Parathyroid adenoma (tissue), 2 donors: ENCODE measurements at regions not wholly inside any gene's neighbourhood (a gene's known extent, or its start where the extent isn't known, plus 50 kb on each side); places are given as distances from the start of the nearest gene placed in this dataset.
"Not testable (repeated sequence)": the region's sequence is repeated elsewhere in the genome, so short reads cannot be mapped to it uniquely, and the experiment has no call there.

Experiments
- H2AFZ ChIP-seq: fragments of 300-600 bp; sonication (generic); one replicate; pipeline ENCODE4 v1.7.0; 2017; ENCODE audit warnings: antibody characterized with exemption, mild to moderate bottlenecking
- H3K27ac ChIP-seq: fragments of 300-600 bp; sonication (generic); one replicate; pipeline ENCODE4 v1.7.0; 2017
- H3K27me3 ChIP-seq: fragments of 300-600 bp; sonication (generic); one replicate; pipeline ENCODE4 v1.7.0; 2017; ENCODE audit warnings: low read length; ENCODE audit not compliant: control insufficient read depth, insufficient read depth
- H3K36me3 ChIP-seq: fragments of 300-600 bp; sonication (generic); one replicate; pipeline ENCODE4 v1.7.0; 2017; ENCODE audit warnings: low read length; ENCODE audit not compliant: control insufficient read depth, insufficient read depth
- H3K4me1 ChIP-seq: fragments of 300-600 bp; sonication (generic); one replicate; pipeline ENCODE4 v1.7.0; 2017; ENCODE audit warnings: control low read depth
- H3K4me2 ChIP-seq: fragments of 300-600 bp; sonication (generic); one replicate; pipeline ENCODE4 v1.7.0; 2017; ENCODE audit warnings: low read length
- H3K4me3 ChIP-seq: fragments of 300-600 bp; sonication (generic); one replicate; pipeline ENCODE4 v1.7.0; 2017; ENCODE audit warnings: low read depth, low read length
- H3K79me2 ChIP-seq: fragments of 300-600 bp; sonication (generic); one replicate; pipeline ENCODE4 v1.7.0; 2017; ENCODE audit warnings: control low read depth
- H3K9ac ChIP-seq: fragments of 300-600 bp; sonication (generic); one replicate; pipeline ENCODE4 v1.7.0; 2017; ENCODE audit warnings: mild to moderate bottlenecking
- H3K9me3 ChIP-seq: fragments of 300-600 bp; sonication (generic); one replicate; pipeline ENCODE4 v1.7.0; 2017; ENCODE audit warnings: low read length; ENCODE audit not compliant: control insufficient read depth
- TF ChIP-seq, protein P1 (sequence below): fragments of 300-600 bp; sonication (generic); IDR thresholded peaks from one replicate; pipeline ENCODE4 v1.7.0; 2017; ENCODE audit warnings: antibody characterized with exemption, mild to moderate bottlenecking
- donor health status: primary hyperparathyroidism.

DNA sequence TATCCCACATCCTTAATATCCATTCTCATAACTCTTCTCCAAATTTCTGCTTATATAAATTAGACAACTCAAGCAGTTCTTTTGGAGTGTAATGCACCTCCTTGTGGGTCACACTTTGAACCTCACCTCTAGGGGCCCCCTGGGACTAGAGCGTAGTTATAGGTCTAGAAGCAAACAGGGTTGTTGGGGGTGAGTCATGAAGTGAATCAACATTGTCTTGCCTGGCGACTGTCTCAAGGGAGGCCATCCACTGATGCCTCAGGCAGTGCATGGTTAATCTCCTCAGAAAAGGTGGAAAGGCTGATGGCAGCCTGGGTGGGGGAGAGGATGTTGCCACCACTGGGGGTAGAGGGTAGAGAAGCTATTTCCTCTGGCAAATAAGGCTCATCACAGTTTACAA, 129.1 kb downstream of the TNFRSF21 start:
- no peak overlapping the region for H2AFZ ChIP-seq
- H3K27me3 ChIP-seq: no peaks in the 10 kb centered on the region
- no peak overlapping the region for H3K4me3 ChIP-seq
- H3K79me2 ChIP-seq: no peaks in the 10 kb centered on the region
- H3K9ac ChIP-seq: no peak overlapping the region
- no peaks in the 10 kb centered on the region for H3K4me1 ChIP-seq
- TF ChIP-seq, protein P1, sequence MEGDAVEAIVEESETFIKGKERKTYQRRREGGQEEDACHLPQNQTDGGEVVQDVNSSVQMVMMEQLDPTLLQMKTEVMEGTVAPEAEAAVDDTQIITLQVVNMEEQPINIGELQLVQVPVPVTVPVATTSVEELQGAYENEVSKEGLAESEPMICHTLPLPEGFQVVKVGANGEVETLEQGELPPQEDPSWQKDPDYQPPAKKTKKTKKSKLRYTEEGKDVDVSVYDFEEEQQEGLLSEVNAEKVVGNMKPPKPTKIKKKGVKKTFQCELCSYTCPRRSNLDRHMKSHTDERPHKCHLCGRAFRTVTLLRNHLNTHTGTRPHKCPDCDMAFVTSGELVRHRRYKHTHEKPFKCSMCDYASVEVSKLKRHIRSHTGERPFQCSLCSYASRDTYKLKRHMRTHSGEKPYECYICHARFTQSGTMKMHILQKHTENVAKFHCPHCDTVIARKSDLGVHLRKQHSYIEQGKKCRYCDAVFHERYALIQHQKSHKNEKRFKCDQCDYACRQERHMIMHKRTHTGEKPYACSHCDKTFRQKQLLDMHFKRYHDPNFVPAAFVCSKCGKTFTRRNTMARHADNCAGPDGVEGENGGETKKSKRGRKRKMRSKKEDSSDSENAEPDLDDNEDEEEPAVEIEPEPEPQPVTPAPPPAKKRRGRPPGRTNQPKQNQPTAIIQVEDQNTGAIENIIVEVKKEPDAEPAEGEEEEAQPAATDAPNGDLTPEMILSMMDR: no peak
- no peaks in the 10 kb centered on the region for H3K9me3 ChIP-seq
- no peak overlapping the region for H3K4me2 ChIP-seq
- H3K36me3 ChIP-seq: no peaks in the 10 kb centered on the region
- H3K27ac ChIP-seq: no peak overlapping the region

DNA sequence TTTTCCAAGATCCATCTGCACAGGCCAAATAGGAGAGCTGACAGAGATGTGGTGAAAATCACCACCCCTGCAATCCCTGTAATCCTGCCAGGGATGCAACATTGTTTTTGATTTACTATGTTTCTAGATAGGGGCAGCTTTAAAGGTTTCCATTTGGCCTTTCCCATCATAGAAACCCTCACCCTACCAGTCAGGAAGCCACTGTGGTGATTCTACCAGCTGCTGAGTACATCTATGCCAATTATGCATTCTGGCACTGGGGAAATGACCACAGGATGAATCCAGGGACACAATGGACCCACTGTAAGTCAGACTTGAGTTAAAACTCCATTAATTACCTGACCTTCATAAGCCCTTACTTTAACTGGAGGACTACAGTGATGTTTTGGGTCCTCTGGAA, 130.4 kb downstream of the TNFRSF21 start:
- H3K9ac ChIP-seq: no peak overlapping the region
- H3K4me3 ChIP-seq: no peak overlapping the region
- no peak overlapping the region for H3K27ac ChIP-seq
- H3K4me1 ChIP-seq: no peaks in the 10 kb centered on the region
- H3K36me3 ChIP-seq: no peaks in the 10 kb centered on the region
- no peaks in the 10 kb centered on the region for H3K79me2 ChIP-seq
- TF ChIP-seq, protein P1: no peak
- no peak overlapping the region for H3K4me2 ChIP-seq
- H2AFZ ChIP-seq: no peak overlapping the region
- no peaks in the 10 kb centered on the region for H3K27me3 ChIP-seq
- H3K9me3 ChIP-seq: no peaks in the 10 kb centered on the region

DNA sequence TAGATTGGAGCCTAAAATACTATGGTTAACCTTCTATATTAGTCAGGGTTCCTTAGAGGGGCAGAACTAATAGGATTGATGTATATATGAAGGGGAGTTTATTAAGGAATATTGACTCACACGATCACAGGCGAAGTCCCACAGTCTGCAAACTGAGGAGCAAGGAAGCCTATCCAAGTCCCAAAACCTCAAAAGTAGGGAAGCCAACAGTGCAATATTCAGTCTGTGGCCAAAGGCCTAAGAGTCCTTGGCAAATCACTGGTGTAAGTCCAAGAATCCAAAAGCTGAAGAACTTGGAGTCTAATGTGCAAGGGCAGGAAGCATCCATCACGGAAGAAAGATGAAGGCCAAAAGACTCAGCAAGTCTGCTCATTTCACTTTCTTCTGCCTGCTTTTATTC, 133.5 kb upstream of the ADGRF1 start:
- Histone ChIP-seq H3K27ac (no peak overlapping the region), H3K79me2 (no peaks in the 10 kb centered on the region)

DNA sequence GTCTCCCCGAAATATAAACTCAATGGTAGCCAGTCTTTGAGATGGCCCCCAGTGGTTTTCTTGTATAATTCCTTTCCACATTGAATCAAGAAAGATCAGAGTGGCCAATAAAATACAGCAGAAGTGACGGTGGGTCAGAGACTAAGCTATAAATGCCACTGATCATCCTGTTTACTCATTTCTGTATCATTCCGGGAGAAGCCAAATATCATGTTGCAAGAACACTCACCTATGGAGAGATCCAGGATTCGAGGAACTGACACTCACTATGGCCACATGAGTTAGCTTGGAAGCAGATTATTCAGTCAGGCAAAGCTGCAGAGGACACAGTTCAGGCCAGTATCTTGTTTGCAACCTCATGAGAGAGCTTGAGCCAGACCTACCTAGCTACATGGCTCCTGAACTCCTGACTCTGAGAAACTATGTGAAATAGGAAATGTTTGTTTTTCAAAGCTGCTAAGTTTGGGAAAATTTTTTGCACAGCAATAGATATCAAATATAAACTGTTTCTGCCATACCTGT, 132.4 kb upstream of the ADGRF1 start:
- H3K4me2 ChIP-seq: no peak overlapping the region
- H2AFZ ChIP-seq: no peak overlapping the region
- H3K27me3 ChIP-seq: no peaks in the 10 kb centered on the region
- no peak overlapping the region for H3K4me3 ChIP-seq
- H3K79me2 ChIP-seq: no peaks in the 10 kb centered on the region
- no peak overlapping the region for H3K9ac ChIP-seq
- no peaks in the 10 kb centered on the region for H3K9me3 ChIP-seq
- H3K27ac ChIP-seq: no peak overlapping the region
- no peaks in the 10 kb centered on the region for H3K36me3 ChIP-seq
- TF ChIP-seq, protein P1: no peak
- H3K4me1 ChIP-seq: no peaks in the 10 kb centered on the region

More for the DNA sequence above, 133.5 kb upstream of the ADGRF1 start:
- Histone ChIP-seq H3K9ac (no peak overlapping the region), H3K9me3 (no peaks in the 10 kb centered on the region), H2AFZ (no peak overlapping the region), H3K4me3 (no peak overlapping the region), H3K36me3 (no peaks in the 10 kb centered on the region), H3K4me2 (no peak overlapping the region), H3K4me1 (no peaks in the 10 kb centered on the region), H3K27me3 (no peaks in the 10 kb centered on the region)
- TF ChIP-seq, protein P1: no peak

DNA sequence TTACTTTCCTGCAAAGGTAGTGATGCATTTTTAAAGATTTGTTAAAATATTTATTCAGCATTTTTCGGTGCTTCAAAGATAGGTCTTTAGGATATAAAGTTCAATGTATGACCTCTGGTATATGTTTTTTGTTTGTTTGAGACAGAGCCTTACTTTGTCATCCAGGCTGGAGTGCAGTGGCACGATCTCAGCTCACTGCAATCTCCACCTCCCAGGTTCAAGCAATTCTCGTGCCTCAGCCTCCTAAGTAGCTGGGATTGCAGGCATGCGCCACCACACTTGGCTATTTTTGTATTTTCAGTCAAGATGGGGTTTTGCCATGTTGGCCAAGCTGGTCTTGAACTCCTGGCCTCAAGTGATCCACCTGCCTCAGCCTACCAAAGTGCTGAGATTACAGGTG, 131.9 kb upstream of the ADGRF1 start:
- H3K27me3 ChIP-seq, H2AFZ ChIP-seq, H3K4me2 ChIP-seq, H3K27ac ChIP-seq, H3K79me2 ChIP-seq, H3K9me3 ChIP-seq, H3K9ac ChIP-seq, H3K4me3 ChIP-seq, H3K4me1 ChIP-seq, H3K36me3 ChIP-seq: not testable (repeated sequence)

DNA sequence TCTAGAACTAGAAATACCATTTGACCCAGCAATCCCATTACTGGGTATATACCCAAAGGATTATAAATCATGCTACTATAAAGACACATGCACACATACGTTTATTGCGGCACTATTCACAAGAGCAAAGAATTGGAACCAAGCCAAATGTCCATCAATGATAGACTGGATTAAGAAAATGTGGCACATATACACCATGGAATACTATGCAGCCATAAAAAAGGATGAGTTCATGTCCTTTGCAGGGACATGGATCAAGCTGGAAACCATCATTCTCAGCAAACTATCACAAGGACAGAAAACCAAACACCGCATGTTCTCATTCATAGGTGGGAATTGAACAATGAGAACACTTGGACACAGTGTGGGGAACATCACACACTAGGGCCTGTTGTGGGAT, 131.0 kb upstream of the ADGRF1 start:
- not testable (repeated sequence) for H3K27me3 ChIP-seq, H3K4me3 ChIP-seq, H3K4me1 ChIP-seq, H3K9ac ChIP-seq, H3K36me3 ChIP-seq, H3K79me2 ChIP-seq, H3K9me3 ChIP-seq, H3K27ac ChIP-seq, H2AFZ ChIP-seq, H3K4me2 ChIP-seq
